Right lobe of liver (tissue), 4 donors: ENCODE measurements at regions not wholly inside any gene's neighbourhood (a gene's known extent, or its start where the extent isn't known, plus 50 kb on each side); places are given as distances from the start of the nearest gene placed in this dataset.

Experiments
- POLR2A ChIP-seq: fragments of 450-650 bp; IDR thresholded peaks from one replicate; pipeline ENCODE4 v1.6.1; 2017; ENCODE audit warnings: antibody characterized with exemption, mild to moderate bottlenecking
- TF ChIP-seq, protein P1 (sequence below), 4 donors: fragments of 200-600 bp in 3 of 4; fragments of 450-650 bp in 1 of 4; IDR thresholded peaks; one replicate each; pipeline versions ENCODE4 v1.5.1 to v1.8.0; 2016 to 2022; ENCODE audit warnings: antibody characterized with exemption in 4 of 4, mild to moderate bottlenecking in 2 of 4
- donor health status: DM: no; HTN: no; CAD: no.
- donor health status: DM: no; HTN: no; CAD: no.
- donor health status: DM: no; HTN: yes; CAD: no.

GRCh38 chr14:41506552-41506951 lies 100.1 kb upstream of the LRFN5 start:
- no peak for TF ChIP-seq POLR2A
- TF ChIP-seq, protein P1, sequence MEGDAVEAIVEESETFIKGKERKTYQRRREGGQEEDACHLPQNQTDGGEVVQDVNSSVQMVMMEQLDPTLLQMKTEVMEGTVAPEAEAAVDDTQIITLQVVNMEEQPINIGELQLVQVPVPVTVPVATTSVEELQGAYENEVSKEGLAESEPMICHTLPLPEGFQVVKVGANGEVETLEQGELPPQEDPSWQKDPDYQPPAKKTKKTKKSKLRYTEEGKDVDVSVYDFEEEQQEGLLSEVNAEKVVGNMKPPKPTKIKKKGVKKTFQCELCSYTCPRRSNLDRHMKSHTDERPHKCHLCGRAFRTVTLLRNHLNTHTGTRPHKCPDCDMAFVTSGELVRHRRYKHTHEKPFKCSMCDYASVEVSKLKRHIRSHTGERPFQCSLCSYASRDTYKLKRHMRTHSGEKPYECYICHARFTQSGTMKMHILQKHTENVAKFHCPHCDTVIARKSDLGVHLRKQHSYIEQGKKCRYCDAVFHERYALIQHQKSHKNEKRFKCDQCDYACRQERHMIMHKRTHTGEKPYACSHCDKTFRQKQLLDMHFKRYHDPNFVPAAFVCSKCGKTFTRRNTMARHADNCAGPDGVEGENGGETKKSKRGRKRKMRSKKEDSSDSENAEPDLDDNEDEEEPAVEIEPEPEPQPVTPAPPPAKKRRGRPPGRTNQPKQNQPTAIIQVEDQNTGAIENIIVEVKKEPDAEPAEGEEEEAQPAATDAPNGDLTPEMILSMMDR (IDR thresholded peaks at IDR 0.05): no peak
